ENCODE measurements at regions not wholly inside any gene's neighbourhood (a gene's known extent, or its start where the extent isn't known, plus 50 kb on each side); places are given as distances from the start of the nearest gene placed in this dataset.
A peak's percentile ranks its signal among the peaks of the same experiment; 100 is the strongest.

DNA sequence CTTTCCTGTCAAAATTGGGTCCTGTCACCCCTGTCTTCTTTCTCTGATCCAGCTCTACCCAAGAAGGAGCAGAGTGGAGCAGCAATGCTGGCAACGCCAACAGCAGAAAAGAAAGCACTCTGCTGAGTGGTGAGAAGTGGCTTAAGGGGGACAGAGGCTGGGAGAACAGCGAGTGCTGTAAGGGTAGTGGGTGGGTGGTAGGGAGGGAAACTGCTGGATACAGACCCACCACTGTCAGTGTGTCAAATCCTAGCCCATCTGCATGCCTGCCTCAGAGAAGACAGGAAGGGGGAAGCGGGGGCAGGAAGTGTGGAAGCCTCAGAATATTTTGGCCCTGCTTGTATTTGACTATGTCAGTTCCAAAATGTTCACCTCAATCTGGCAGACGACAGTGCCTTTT lies 170.4 kb upstream of the MAST4 start:
- TF ChIP-seq, protein P1, sequence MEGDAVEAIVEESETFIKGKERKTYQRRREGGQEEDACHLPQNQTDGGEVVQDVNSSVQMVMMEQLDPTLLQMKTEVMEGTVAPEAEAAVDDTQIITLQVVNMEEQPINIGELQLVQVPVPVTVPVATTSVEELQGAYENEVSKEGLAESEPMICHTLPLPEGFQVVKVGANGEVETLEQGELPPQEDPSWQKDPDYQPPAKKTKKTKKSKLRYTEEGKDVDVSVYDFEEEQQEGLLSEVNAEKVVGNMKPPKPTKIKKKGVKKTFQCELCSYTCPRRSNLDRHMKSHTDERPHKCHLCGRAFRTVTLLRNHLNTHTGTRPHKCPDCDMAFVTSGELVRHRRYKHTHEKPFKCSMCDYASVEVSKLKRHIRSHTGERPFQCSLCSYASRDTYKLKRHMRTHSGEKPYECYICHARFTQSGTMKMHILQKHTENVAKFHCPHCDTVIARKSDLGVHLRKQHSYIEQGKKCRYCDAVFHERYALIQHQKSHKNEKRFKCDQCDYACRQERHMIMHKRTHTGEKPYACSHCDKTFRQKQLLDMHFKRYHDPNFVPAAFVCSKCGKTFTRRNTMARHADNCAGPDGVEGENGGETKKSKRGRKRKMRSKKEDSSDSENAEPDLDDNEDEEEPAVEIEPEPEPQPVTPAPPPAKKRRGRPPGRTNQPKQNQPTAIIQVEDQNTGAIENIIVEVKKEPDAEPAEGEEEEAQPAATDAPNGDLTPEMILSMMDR (IDR thresholded peaks at IDR 0.05; ENCODE audit: low read depth, low read length) = no peak
- Histone ChIP-seq H3K4me3 (no peak overlapping the region), H3K27ac (no peak overlapping the region), H3K27me3 (peaks cover 2% of the 10 kb centered on the region), H3K9me3 (ENCODE audit: low read depth) (no peaks in the 10 kb centered on the region), H3K36me3 (no peaks in the 10 kb centered on the region), H3K4me1 (ENCODE audit: low read depth) (no peaks in the 10 kb centered on the region)
- DNase-seq (ENCODE audit: low read depth in 1 of 2, low spot score in 1 of 2) = no peak

DNA sequence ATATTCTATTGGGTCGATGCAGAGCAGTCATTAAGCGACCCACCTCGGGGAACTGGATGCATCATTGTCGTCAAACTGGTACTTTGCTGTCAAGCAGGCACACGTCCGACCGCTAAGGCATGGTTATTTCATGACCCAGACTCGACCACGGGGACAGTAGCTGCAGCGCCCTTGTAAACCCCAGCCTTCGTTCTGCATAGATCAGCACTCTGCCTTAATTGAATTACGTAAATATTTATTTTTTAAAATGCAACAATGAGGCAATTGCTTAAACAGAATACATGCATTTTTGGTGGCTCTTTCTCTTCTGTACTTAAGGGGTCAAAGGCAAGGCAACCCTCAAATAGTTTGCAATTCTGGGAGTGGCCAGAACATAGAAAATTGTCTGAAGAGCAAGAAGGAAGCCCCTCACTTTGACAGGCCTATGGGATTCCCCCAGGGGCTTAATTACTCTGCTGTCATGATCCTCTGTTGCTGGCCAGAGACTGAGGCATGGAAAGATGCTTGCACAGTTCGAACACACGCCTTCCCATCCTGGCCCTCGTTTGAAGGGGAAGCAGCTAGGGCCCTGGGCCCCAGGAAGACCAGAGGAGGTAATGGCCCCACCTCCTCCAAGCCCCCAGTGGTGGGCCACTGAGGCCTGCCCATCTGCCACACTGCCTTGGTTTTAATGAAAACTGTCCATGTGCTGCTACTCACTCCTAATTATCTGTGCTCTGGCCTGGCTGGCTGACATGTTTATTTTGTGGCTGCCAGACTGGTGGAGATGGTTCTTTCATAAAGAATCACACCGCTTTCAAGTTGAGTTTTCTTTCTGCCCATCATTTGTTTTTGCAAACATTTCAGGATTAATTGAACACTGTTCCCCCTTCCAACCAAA lies 169.7 kb upstream of the MAST4 start:
- H3K9me3 ChIP-seq (ENCODE audit: low read depth) = no peaks in the 10 kb centered on the region
- no peaks in the 10 kb centered on the region for H3K36me3 ChIP-seq
- no peaks in the 10 kb centered on the region for H3K4me1 ChIP-seq (ENCODE audit: low read depth)
- H3K27ac ChIP-seq = no peak overlapping the region
- no peak overlapping the region for H3K4me3 ChIP-seq
- no peak for DNase-seq (ENCODE audit: low read depth in 1 of 2, low spot score in 1 of 2)
- TF ChIP-seq, protein P1 (IDR thresholded peaks at IDR 0.05; ENCODE audit: low read depth, low read length) = no peak
- H3K27me3 ChIP-seq = peaks cover 2% of the 10 kb centered on the region

DNA sequence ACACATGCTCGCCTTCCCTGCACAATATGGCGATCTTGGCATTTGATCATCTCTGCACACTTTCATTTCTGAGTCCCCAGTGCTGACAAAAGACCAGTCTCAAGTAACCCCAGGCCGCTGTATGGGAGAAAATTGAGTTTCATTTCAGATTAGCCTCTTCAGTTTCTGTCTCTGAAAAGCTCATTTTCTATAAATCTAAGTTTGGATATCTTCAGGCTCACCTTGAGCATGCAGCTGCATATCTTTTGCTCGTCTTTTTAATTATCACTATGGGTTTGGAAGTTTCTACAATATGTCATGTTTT lies 169.1 kb upstream of the MAST4 start:
- no peaks in the 10 kb centered on the region for H3K36me3 ChIP-seq
- no peak for DNase-seq (ENCODE audit: low read depth in 1 of 2, low spot score in 1 of 2)

DNA sequence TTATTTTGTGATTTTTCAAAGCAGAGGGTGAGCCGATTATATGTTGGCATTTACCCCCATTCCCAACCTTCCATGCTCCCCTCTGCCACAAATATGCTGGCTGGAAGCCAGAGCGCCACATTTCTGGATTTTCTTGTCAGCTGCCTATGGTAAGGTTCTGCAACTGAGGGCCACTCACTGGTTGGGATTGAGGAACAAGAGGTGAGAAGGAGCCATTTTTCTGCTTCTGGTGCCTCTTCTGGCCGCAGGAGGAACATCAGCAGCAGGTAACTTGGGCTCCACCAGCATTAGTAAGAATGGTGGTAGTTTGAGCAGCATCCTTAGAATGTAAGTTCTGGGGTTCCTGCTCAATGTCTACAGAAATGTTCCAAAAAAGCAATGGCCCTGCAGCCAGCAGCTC lies 159.5 kb upstream of the MAST4 start:
- Histone ChIP-seq H3K4me1 (ENCODE audit: low read depth) (no peaks in the 10 kb centered on the region), H3K27ac (no peak overlapping the region), H3K9me3 (ENCODE audit: low read depth) (no peaks in the 10 kb centered on the region), H3K36me3 (no peaks in the 10 kb centered on the region), H3K4me3 (no peak overlapping the region), H3K27me3 (no peaks in the 10 kb centered on the region)
- no peak for DNase-seq (ENCODE audit: low read depth in 1 of 2, low spot score in 1 of 2)
- TF ChIP-seq, protein P1 (IDR thresholded peaks at IDR 0.05; ENCODE audit: low read depth, low read length) = peak; percentile 34

More for the DNA sequence above, 169.1 kb upstream of the MAST4 start:
- no peaks in the 10 kb centered on the region for H3K9me3 ChIP-seq (ENCODE audit: low read depth)
- no peak overlapping the region for H3K27ac ChIP-seq
- H3K4me1 ChIP-seq (ENCODE audit: low read depth) = no peaks in the 10 kb centered on the region
- H3K4me3 ChIP-seq = no peak overlapping the region
- H3K27me3 ChIP-seq = peaks cover 2% of the 10 kb centered on the region
- TF ChIP-seq, protein P1 (IDR thresholded peaks at IDR 0.05; ENCODE audit: low read depth, low read length) = no peak

DNA sequence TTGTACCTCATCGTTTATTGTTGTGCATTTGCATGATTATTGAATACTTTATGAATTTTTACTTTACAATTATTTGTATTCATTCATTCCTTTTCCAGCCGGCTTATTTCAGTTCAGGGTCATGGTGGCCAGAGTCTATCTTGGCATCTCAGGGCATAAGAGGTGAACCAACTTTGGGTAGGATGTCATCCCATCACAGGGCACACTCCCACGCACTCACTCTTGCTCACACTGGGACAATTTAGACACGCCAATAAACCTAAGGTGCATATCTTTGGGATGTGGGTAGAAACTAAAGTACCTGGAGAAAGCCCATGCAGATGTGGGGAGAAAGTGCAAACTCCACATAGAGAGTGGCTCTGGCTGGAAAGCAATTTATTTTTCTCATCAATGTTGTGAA lies 158.1 kb upstream of the MAST4 start:
- Histone ChIP-seq H3K27ac (no peak overlapping the region), H3K4me1 (ENCODE audit: low read depth) (no peaks in the 10 kb centered on the region), H3K36me3 (no peaks in the 10 kb centered on the region), H3K27me3 (no peaks in the 10 kb centered on the region), H3K4me3 (no peak overlapping the region), H3K9me3 (ENCODE audit: low read depth) (no peaks in the 10 kb centered on the region)
- DNase-seq (ENCODE audit: low read depth in 1 of 2, low spot score in 1 of 2) = no peak
- TF ChIP-seq, protein P1 (IDR thresholded peaks at IDR 0.05; ENCODE audit: low read depth, low read length) = no peak

Data from cardiac muscle cell (in vitro differentiated cells and primary cell).